MCF 10A (cell line): ENCODE measurements at regions not wholly inside any gene's neighbourhood (a gene's known extent, or its start where the extent isn't known, plus 50 kb on each side); places are given as distances from the start of the nearest gene placed in this dataset.

Experiments used
- BruUV-seq: library from RNA; stranded (reverse); fragments of 400-500 nt; replicated peaks from 2 replicates; lab custom pipeline; 2021; lab: Mats Ljungman, UMichigan
- CTCF ChIA-PET: fragments of 300-600 bp; sonication (Branson Sonifier 250); formaldehyde crosslinking; extraction: SDS; loops from one replicate; lab custom pipeline; 2021; ENCODE audit warnings: antibody characterized with exemption, inconsistent platforms; lab: Yijun Ruan, JAX
- POLR2A ChIA-PET: fragments of 300-600, 350-650 bp; sonication (Branson Sonifier 250); formaldehyde crosslinking; extraction: SDS; loops from one replicate; lab custom pipeline; 2020; ENCODE audit warnings: antibody characterized with exemption, inconsistent platforms; lab: Yijun Ruan, JAX
- DNase-seq: peaks from one replicate; pipeline ENCODE4 v3.0.0-alpha.2; 2018; ENCODE audit not compliant: unreplicated experiment
- H3K27ac Mint-ChIP-seq: one replicate; pipeline ENCODE4 v1.8.0; 2022; ENCODE audit warnings: mild to moderate bottlenecking, low read depth, mixed read lengths; ENCODE audit not compliant: unreplicated experiment
- H3K27me3 Mint-ChIP-seq: one replicate; pipeline ENCODE4 v1.8.0; 2022; ENCODE audit warnings: mixed read lengths; ENCODE audit not compliant: insufficient read depth, unreplicated experiment
- H3K36me3 Mint-ChIP-seq: one replicate; pipeline ENCODE4 v1.8.0; 2022; ENCODE audit warnings: mild to moderate bottlenecking, moderate library complexity, mixed read lengths; ENCODE audit not compliant: insufficient read depth, unreplicated experiment
- H3K4me1 Mint-ChIP-seq: one replicate; pipeline ENCODE4 v1.8.0; 2022; ENCODE audit warnings: mixed read lengths; ENCODE audit not compliant: insufficient read depth, unreplicated experiment
- H3K4me3 Mint-ChIP-seq: one replicate; pipeline ENCODE4 v1.8.0; 2022; ENCODE audit warnings: mild to moderate bottlenecking, moderate library complexity, mixed read lengths; ENCODE audit not compliant: unreplicated experiment
- H3K9me3 Mint-ChIP-seq: one replicate; pipeline ENCODE4 v1.8.0; 2022; ENCODE audit warnings: mixed read lengths; ENCODE audit not compliant: unreplicated experiment
- CTCF ChIP-seq: fragments of 200-600 bp; IDR thresholded peaks from one replicate; pipeline ENCODE4 v1.8.0; 2022; ENCODE audit warnings: antibody characterized with exemption, mild to moderate bottlenecking; ENCODE audit not compliant: unreplicated experiment
- intact Hi-C: fragments of 100-400 bp; cut with micrococcal nuclease; formaldehyde crosslinking; loops from 2 replicates; pipeline ENCODE4 v1.14.1; 2022

GRCh38 chr3:189457201-189457607 is 174.0 kb upstream of the TP63 start:
- BruUV-seq, result no TSS peak
- Mint-ChIP-seq H3K27ac (no peak overlapping the region), H3K4me1 (peaks cover 29% of the 10 kb centered on the region), H3K36me3 (no peaks in the 10 kb centered on the region), H3K4me3 (no peak overlapping the region), H3K9me3 (peaks cover 5% of the 10 kb centered on the region), H3K27me3 (no peaks in the 10 kb centered on the region)
- intact Hi-C loops, result no loop called here
- ChIA-PET POLR2A (interaction anchor here (0.6 to 4.1 kb wide), 6 partner anchors 9 to 316 kb away, joined by 3 to 18 read pairs (median 4); no protein-coding TSS in a partner anchor), CTCF (no interaction called here)
- peak; percentile 20 for DNase-seq
- TF ChIP-seq CTCF, result no peak

GRCh38 chr3:189457631-189458412 is 173.4 kb upstream of the TP63 start:
- Mint-ChIP-seq H3K4me3 (no peak overlapping the region), H3K27ac (peak overlapping the region; percentile 70), H3K27me3 (no peaks in the 10 kb centered on the region), H3K4me1 (peaks cover 29% of the 10 kb centered on the region), H3K9me3 (peaks cover 5% of the 10 kb centered on the region), H3K36me3 (no peaks in the 10 kb centered on the region)
- ChIA-PET POLR2A (interaction anchor here (0.5 to 4.1 kb wide), 17 partner anchors 10 to 334 kb away, joined by 3 to 18 read pairs (median 4); no protein-coding TSS in a partner anchor), CTCF (no interaction called here)
- intact Hi-C loops, result no loop called here
- no peak for DNase-seq
- BruUV-seq, result no TSS peak
- TF ChIP-seq CTCF, result no peak

- intact Hi-C loops, result no loop called here
- CTCF ChIA-PET, result no interaction called here
Measured at GRCh38 chr3:189458528-189458927, 172.7 kb upstream of the TP63 start.

More at GRCh38 chr3:189458528-189458927, 172.7 kb upstream of the TP63 start:
- Mint-ChIP-seq H3K27ac (peak overlapping the region; percentile 70), H3K27me3 (no peaks in the 10 kb centered on the region), H3K9me3 (peaks cover 7% of the 10 kb centered on the region), H3K4me1 (peaks cover 29% of the 10 kb centered on the region), H3K36me3 (no peaks in the 10 kb centered on the region), H3K4me3 (peak overlapping the region; percentile 26)
- no TSS peak for BruUV-seq
- TF ChIP-seq CTCF, result no peak
- POLR2A ChIA-PET, result interaction anchor here (0.5 to 4.1 kb wide), 15 partner anchors 18 to 333 kb away, joined by 3 to 18 read pairs (median 4); no protein-coding TSS in a partner anchor
- DNase-seq, result peak; percentile 80
